Calu3 (cell line): ENCODE measurements at regions not wholly inside any gene's neighbourhood (a gene's known extent, or its start where the extent isn't known, plus 50 kb on each side); places are given as distances from the start of the nearest gene placed in this dataset.

Experiments used
- BruUV-seq: library from RNA; stranded (reverse); fragments of 400-500 nt; replicated peaks from 2 replicates; lab custom pipeline; 2021; lab: Mats Ljungman, UMichigan
- CTCF ChIA-PET: fragments of 300-600 bp; sonication (Branson Sonifier 250); formaldehyde crosslinking; loops from one replicate; lab custom pipeline; 2022; ENCODE audit warnings: antibody characterized with exemption; lab: Charles Lee
- DNase-seq: peaks from one replicate; pipeline ENCODE4 v3.0.0; 2022
- H3K27ac Mint-ChIP-seq: one replicate; pipeline ENCODE4 v1.8.0; 2022; ENCODE audit warnings: mixed read lengths; ENCODE audit not compliant: unreplicated experiment
- H3K27me3 Mint-ChIP-seq: one replicate; pipeline ENCODE4 v1.8.0; 2022; ENCODE audit warnings: mixed read lengths; ENCODE audit not compliant: unreplicated experiment
- H3K36me3 Mint-ChIP-seq: one replicate; pipeline ENCODE4 v1.8.0; 2022; ENCODE audit warnings: mild to moderate bottlenecking, moderate library complexity, mixed read lengths; ENCODE audit not compliant: insufficient read depth, unreplicated experiment
- H3K4me1 Mint-ChIP-seq: one replicate; pipeline ENCODE4 v1.8.0; 2022; ENCODE audit warnings: mild to moderate bottlenecking, low read depth, mixed read lengths; ENCODE audit not compliant: unreplicated experiment
- H3K4me3 Mint-ChIP-seq: one replicate; pipeline ENCODE4 v1.8.0; 2022; ENCODE audit warnings: mild to moderate bottlenecking, low read depth, moderate library complexity, mixed read lengths; ENCODE audit not compliant: unreplicated experiment
- H3K9me3 Mint-ChIP-seq: one replicate; pipeline ENCODE4 v1.8.0; 2022; ENCODE audit warnings: low read depth, mixed read lengths; ENCODE audit not compliant: unreplicated experiment
- CTCF ChIP-seq: fragments of 200-600 bp; IDR thresholded peaks from one replicate; pipeline ENCODE4 v1.8.0; 2022; ENCODE audit warnings: antibody characterized with exemption; ENCODE audit not compliant: unreplicated experiment
- intact Hi-C: fragments of 100-400 bp; cut with micrococcal nuclease; formaldehyde crosslinking; loops from one replicate; pipeline ENCODE4 v1.10.0; 2022; ENCODE audit not compliant: unreplicated experiment

- H3K27me3 Mint-ChIP-seq = no peaks in the 10 kb centered on the region
- CTCF ChIA-PET = no interaction called here
- BruUV-seq = no TSS peak
Measured at GRCh38 chr5:82355496-82355895, 77.3 kb upstream of the RPS23 start.

GRCh38 chr5:82355053-82355452 lies 76.9 kb upstream of the RPS23 start:
- Mint-ChIP-seq H3K36me3 (peaks cover 5% of the 10 kb centered on the region), H3K4me3 (no peak overlapping the region), H3K9me3 (no peaks in the 10 kb centered on the region), H3K4me1 (peaks cover 41% of the 10 kb centered on the region), H3K27ac (no peak overlapping the region), H3K27me3 (no peaks in the 10 kb centered on the region)
- CTCF ChIA-PET = no interaction called here
- DNase-seq = no peak
- no TSS peak for BruUV-seq
- TF ChIP-seq CTCF = no peak
- intact Hi-C loops = loop anchor here (10.0 kb wide), 3 partner anchors 380 to 740 kb away; no protein-coding TSS in a partner anchor

More at GRCh38 chr5:82355496-82355895, 77.3 kb upstream of the RPS23 start:
- Mint-ChIP-seq H3K27ac (no peak overlapping the region), H3K9me3 (no peaks in the 10 kb centered on the region), H3K4me3 (no peak overlapping the region), H3K4me1 (peaks cover 41% of the 10 kb centered on the region), H3K36me3 (peaks cover 5% of the 10 kb centered on the region)
- TF ChIP-seq CTCF = no peak
- DNase-seq = no peak
- intact Hi-C loops = loop anchor here (10.0 kb wide), 3 partner anchors 379 to 739 kb away; no protein-coding TSS in a partner anchor

GRCh38 chr5:82354543-82354942 lies 76.4 kb upstream of the RPS23 start:
- no TSS peak for BruUV-seq
- no peak for TF ChIP-seq CTCF
- intact Hi-C loops = loop anchor here (5.0 to 10.0 kb wide), 6 partner anchors 380 to 1363 kb away; partner anchors contain the start of gene VCAN
- H3K27me3 Mint-ChIP-seq = no peaks in the 10 kb centered on the region
- no peak overlapping the region for H3K27ac Mint-ChIP-seq
- no peak for DNase-seq
- peaks cover 5% of the 10 kb centered on the region for H3K36me3 Mint-ChIP-seq
- peaks cover 41% of the 10 kb centered on the region for H3K4me1 Mint-ChIP-seq
- no peak overlapping the region for H3K4me3 Mint-ChIP-seq
- CTCF ChIA-PET = no interaction called here
- no peaks in the 10 kb centered on the region for H3K9me3 Mint-ChIP-seq

GRCh38 chr5:82353522-82353921 lies 75.4 kb upstream of the RPS23 start:
- Mint-ChIP-seq H3K4me3 (no peak overlapping the region), H3K36me3 (peaks cover 5% of the 10 kb centered on the region), H3K9me3 (no peaks in the 10 kb centered on the region), H3K27me3 (no peaks in the 10 kb centered on the region), H3K4me1 (peaks cover 40% of the 10 kb centered on the region), H3K27ac (no peak overlapping the region)
- intact Hi-C loops = loop anchor here (2.0 to 10.0 kb wide), 7 partner anchors 381 to 1364 kb away; partner anchors contain the start of gene VCAN
- CTCF ChIA-PET = no interaction called here
- BruUV-seq = no TSS peak
- DNase-seq = no peak
- no peak for TF ChIP-seq CTCF
